NCI-H2171 treated with DMSO at 0.1 percent for 48 hours (cell line): ENCODE measurements at regions not wholly inside any gene's neighbourhood (a gene's known extent, or its start where the extent isn't known, plus 50 kb on each side); places are given as distances from the start of the nearest gene placed in this dataset.
"Not testable (repeated sequence)": the region's sequence is repeated elsewhere in the genome, so short reads cannot be mapped to it uniquely, and the experiment has no call there.

Experiments
- DNase-seq: peaks from one replicate; lab custom pipeline; 2025; lab: John Stamatoyannopoulos, UW

DNA sequence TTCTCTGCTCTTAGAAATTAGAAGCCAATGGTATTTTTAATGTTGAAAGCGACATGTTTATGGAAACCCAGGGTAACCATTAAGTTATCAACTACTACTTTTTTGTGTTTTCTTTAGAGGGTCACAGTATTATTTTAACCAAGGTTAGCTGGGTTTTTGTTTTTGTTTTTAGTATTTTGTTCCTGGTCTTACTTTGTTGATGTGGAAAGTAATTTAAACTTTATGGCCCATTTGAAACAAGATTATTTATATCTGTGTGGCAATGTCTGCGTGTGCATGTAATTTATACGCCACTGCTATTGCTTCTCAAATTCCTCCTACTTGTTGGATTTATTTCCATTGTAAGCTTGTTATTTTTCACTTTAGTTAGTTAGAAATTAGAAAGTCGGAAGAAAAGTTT, 722.1 kb upstream of the NR2F2 start:
- DNase-seq: no peak

DNA sequence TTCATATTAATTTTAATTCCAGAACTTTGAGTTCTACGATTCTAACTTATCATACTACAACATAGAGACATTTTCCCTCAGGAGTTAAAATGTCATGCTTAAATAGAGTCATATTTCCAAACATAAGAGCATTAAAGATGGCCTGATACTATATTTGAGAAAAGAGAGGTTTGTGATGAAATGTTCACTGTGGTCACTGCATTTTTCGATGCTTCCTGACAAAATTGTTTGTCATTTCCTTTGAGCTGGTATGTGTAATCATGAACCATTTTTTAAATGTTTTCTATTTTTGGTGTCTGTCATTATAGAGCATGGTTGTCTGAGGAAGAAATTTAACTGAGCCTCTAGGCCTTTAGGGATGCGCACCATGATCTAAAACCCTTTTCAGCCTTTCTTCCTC, 721.4 kb upstream of the NR2F2 start:
- DNase-seq: no peak

DNA sequence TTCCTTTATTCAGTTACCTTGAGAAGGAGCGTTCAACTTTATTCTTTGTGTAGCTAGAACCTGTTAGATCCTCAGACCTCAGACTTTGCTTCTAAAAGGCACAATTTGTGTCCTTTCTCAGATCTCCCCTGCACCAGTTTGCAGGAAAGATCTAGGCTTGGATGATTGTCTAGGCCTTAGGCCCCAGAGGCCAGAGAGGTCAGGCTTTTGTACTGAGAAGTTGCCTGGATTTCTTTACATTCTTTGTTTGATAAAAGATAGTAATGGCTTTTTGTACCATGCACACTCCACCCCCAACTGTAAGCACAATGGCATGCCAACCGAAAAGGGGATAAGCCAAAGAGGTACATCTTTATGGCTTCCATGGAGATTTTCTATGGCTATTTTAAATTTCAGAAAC, 719.6 kb upstream of the NR2F2 start:
- no peak for DNase-seq

DNA sequence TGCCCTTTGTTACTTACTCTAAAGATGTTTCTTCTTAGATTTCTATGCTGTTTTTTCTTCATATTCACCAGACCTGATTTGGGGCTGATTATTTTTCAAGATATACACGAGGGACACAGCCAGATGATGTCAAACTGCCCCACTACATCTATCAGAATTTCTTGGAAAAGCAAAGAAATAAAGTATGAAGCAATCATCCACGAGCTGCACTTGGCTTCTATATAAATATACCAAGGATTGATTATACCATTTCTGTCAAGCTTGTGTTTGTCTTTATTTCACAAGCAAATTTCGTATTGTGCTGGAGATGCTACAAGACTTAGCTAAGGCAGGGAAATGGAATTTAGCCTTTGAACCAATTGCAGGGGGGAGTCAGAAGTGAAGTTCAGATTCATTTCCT, 715.1 kb upstream of the NR2F2 start:
- no peak for DNase-seq

DNA sequence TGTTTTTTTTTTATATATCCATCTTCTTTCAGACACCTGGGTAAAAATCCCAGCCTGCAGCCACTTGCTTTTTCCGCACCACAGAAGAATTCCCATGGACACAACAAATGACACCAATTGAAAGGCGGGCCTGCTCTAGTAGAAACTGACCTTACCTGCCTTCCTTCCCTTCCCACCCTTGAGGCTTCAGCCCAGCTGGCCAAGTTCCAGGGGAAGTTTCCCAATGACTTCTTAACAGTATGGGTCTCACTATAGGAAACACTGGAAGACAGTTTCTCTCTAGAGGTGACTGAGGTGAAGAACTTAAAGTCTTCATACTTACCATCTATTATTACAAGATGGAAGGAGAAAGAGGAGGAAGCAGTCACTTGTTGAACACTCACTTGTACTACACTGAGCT, 714.2 kb upstream of the NR2F2 start:
- no peak for DNase-seq

DNA sequence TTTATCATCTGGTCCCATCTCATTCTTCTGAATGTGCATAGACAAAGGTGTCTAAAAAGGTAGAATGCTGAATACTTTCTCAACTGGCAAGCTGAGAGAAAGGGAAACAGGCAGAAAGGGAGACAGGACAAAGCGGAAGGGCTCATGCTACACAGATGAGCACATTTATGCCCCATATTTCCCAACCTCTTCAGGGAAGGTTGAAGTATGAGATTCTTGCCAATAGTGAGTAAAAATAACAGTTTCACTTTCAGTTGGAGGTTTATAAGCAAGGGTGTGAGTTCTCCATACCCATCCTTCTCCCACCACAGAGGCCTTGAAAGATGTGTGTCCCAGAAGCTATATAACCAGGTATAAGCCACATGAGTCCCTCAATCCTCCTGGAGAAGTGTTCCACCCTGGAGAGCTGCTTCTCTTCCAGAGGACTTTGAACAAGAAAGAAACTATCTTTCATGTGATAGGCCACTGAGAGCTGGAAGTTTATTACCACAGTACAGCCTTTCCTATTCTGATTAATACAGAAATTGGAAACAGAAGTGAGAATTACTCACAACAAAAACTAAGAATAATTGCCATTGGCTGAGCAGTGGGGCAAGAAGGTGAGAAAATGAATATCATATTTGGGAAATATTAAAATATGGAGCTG, 709.4 kb upstream of the NR2F2 start:
- no peak for DNase-seq

DNA sequence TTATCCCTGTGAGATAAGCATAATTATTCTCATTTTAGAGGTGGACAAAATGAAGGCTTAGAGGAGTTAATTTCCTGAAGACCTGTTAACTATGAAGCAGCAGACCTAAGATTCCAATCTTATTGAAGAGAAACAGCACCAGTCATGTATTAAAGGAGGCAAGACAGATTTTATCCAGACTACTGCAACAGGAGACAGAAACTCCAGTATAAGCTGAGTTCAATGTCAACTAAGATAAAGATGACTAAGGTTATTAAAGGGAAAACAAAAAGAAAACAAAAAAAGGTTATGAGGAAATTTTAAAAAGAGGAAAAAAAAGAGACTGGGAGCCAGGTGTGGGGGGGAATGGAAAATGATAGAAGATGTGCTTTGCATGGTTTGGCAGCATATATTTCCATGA, 707.7 kb upstream of the NR2F2 start:
- no peak for DNase-seq

DNA sequence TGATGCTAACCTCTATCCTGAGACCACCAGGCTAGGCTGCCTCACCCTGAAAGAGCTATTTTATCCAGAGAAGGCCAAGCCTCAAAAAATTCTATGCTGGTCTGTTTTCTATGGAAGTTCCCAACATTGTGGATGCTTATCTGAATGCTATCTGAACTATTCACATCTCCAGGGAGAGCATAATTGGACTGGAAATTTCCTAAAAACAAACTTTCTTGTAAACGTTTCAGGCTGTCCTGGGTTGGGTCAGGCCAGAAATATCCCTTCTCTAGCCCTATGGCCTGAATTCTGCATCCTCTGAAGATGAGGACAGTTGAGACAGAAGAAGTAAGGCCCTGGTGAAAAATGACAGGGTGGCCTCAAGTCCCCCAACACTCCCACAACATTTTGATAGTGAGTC, 706.4 kb upstream of the NR2F2 start:
- DNase-seq: no peak

DNA sequence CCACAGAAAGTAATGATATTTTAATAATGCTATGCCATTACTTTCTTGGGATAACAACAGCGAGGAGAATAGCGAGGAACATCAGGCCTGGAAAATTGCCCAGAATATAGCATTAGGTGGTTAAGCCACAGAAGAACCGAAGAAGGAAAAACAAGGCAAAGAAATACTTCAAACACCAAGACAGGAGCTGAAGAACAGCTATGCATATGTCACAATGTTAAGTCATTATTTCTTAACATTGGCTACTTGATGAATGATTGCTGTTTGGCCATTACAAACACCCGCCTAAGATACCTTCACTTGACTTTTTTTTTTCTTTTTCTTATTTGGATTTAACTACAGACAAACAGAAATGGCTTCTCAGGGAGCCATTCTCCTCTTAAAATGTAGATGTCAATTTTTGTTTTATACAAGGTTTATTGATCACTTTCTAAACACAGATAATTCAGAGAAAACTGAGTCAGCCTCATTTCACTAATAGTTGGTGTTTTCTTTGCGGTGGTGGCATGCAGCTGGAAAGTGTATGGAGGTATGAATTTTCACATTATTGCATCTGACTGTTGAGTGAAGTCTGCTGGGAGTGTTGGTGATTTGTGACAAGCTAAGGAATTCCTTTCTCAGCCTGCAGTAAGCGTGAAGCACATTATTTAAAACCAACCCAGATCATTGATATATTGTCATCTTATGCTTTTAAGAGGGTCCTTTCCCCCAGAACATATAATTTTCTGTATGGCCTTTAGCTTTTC, 705.7 kb upstream of the NR2F2 start:
- no peak for DNase-seq

DNA sequence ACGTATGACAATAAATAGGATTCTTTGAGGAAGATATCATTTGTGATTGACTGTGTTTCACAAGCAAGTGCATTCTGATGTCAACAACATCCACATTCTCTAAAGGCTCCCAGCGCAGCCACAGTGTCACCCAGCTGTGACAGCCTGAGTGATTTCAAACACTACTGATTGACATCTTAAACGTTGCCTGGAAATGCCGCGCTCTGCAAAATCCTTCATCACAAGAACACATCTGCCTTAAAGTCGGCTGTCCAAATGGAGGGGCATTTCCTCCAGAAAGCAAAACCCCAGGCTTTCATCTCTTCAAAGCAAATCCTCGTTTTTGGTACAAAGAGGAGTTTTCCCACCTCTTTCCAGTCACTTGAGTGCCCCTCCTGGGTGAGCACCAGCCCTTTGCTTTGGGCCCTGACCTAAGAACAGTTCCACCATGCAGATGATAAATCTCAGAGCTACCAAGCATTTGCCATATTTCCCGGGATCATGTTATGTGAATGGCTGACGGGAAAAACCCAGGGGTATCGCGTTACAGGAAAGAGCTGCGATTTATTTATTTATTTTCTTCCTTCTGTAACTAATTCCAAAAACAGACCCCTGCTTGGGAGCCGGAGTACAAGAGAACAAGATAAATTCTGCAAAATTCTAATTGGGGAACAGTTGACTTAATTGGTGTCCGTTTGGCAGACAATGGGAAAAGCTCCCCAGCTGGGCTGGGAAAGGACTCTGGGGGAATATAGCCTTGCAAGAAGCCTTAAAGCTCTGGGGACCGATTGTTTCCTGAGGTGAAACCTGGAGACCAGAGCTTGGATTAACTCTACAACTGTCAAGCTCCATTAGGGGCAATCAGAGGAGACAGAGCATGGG, 703.8 kb upstream of the NR2F2 start:
- peak; percentile 80 for DNase-seq

DNA sequence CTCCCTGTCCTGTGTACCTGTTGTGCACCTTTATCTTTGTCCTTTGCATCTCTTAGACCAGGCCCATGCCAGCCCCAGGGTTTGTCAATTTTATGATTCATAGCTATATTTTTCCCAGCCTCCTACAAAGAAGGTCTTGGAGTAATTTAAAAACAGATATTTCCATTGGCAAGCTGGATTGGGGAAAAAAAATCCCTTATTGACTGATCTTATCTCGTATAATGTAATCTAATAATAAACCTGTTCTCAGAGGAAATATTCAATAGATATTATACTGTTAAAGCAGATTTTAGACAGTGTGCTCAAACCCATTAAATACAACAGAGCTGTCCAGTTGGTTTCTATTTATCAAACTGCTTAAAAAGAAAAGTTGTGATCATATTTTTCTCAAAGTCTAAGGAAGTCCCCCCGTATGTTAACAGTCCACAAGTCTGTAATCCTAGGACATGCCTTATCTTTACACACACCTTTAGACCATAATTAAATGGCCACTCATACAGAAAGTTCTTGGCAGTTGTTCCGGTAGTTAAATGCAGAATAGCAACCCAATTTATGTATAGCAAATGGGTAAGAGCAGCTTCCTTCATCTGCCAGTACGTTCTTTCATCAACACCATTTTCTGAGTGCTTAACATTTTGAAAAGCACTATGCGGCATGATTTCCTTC, 700.9 kb upstream of the NR2F2 start:
- DNase-seq: no peak

DNA sequence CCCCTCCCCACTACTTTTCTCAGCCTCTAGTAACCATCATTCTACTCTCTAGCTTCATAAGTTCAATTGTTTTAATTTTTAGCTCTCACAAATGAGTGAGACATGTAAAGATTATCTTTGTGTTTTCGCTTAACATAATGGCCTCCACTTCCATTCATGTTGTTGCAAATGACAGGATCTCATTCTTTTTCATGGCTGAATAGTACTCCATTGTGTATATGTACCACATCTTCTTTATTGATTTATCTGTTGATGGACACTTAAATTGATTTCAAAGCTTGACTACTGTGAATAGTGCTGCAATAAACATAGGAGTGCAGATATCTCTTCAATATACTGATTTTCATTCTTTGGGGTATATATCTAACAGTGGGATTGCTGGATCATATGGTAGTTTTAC, 699.8 kb upstream of the NR2F2 start:
- no peak for DNase-seq

DNA sequence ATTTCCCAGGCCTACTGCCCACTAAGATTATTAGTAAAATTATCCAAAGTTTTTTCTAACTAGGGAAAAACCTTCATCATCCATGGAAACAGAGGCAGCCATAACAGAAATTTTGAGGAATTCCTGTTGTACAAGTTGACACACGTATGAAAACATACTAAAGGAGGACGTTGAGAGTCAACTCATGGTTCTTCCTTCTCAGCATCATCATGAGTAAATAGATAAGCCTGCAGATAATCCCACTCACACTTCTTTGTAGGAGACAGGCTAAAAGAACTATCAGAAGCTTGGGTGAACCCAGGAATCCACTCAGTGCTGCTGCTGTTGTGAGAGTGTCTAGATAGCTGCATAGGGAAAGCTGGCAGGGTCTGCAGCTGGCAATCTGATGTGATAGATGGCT, 694.8 kb upstream of the NR2F2 start:
- DNase-seq: no peak

DNA sequence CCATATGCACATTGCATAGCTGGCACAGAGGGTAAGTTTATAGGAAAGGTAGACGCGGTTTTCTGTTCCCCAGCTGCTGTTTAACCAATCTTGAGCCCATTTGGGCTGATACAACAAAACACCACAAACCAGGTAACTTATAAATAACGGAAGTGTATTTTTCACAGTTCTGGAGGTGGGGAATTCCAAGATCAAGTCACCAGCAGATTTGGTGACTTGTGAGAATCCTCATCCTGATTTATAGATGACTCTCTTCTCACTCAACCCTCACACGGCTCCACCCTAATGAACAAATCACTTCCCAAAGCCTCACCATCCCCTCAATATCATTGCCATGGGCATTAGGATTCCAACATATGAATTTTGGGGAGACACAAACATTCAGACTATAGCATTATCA, 694.4 kb upstream of the NR2F2 start:
- no peak for DNase-seq

DNA sequence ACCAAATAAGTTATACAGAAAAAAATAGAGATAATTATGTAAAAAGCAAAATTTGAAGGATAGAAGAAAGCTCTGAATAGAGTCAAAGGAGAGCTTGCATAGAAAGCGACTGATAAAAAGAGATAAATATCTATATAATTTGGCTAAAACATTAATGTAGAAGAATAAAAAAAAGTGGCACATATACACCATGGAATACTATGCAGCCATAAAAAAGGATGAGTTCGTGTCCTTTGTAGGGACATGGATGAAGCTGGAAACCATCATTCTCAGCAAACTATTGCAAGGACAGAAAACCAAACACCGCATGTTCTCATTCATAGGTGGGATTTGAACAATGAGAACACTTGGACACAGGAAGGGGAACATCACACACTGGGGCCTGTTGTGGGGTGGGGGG, 693.3 kb upstream of the NR2F2 start:
- not testable (repeated sequence) for DNase-seq

DNA sequence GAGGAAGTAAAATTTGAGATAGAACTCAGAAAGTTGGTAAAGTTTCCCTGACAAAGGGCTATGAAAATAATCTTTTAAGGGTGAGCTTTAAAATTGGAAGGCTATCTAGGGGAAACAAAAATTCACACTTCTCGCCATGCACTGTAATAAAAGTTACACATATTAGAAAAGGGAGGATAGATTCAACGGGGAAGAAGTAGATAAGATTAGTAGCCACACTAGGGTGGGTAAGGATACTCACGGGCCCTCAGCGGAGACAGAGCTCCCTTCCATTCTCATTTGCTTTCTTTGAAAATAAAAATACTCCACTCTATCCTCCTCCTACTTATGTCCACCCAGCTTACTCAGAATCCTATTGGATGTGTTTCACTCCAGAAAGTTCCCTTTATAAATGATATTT, 691.3 kb upstream of the NR2F2 start:
- DNase-seq: no peak

DNA sequence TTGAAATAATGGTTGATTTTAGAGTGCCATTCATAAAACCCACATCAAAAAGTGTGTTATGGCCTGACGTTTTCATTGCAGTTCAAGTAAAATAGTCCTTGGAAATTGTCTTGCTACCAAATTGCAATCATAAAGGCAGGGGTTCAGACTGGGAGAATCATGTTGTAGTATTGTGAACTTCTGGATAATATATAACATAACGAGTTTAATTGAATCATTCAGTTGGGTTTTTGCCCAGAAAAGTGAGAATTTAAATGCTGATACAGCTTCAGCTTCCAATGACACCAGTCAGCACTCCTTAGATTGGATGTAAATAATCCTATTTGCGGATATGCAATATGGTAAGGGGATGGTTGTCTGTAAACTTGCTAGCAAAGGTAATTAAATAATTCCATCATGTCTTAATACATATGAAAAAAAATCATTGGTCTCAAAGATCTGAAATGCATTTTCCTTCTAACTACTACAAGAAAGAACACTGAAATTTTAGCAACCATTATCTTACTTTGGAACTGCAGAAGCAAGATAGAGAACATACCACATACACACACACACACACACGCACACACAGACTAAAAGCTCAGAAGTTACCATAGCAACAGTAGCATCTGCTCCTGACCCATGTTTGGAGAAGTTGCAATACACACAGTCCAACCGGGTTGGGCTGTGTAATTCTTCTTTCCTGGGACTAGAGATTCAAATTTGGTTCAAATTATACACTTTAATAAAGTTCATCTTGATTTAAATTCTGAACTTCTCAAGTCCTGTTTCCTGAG, 686.2 kb upstream of the NR2F2 start:
- no peak for DNase-seq

DNA sequence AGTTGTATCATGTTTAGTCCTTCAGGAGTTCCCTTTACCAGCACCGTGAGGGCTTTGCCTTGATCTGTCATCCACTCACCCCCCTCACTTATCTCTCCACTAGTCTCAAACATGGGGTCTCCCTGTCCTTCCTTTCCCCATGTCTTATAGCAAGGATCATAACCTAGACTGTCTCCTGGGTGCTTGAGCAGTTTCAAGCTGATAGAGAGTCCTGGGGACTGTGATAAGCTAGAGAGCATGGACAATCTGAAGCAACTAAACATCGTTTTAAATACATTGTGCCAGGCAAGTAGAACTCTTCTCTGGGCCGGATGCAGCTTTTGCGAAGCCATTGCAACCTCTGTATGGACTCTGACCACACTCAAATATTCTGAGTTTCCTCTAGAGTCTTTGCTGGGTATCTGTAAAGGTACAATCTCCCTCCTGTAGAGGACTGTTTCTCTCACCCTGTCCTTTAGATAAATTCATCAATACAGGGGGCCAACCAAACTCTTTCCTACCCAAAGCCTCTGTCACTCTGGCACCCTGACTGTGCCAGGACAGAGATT, 684.6 kb upstream of the NR2F2 start:
- DNase-seq: no peak

DNA sequence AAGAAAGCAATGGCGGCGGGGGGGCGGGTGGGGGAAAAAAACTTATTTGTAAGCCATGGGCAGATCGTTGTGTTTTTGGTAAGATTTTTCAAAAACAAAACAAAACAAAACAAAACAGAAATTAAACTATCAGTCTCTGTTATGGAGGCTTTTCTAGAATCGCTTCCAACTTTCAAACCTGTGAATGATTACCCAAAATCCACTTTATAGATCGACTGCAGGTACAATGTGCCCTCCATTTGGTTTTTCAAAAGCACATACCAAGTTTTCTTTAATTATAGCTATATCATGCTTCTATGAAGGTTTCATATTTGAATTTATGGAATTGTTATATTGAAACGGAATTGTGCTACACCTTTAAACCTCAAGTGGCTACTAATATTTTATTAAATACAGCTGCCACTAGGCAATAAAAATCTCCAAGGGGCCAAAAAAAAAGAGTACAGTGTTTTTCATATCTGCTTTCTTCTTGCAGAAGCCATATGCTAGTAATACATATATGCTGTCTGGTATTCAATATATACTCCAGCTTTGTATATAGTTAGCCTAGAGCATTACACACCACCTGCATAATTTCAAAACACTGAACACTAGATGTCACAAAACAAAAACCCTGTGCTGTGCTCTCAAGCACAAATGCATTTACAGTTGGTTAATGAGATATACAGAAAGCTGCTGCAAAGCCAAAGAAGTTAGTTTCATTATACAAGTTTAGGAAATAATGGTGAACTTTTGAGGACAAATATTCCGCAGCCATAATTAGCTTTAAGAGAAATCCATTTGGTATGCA, 683.8 kb upstream of the NR2F2 start:
- DNase-seq: no peak

DNA sequence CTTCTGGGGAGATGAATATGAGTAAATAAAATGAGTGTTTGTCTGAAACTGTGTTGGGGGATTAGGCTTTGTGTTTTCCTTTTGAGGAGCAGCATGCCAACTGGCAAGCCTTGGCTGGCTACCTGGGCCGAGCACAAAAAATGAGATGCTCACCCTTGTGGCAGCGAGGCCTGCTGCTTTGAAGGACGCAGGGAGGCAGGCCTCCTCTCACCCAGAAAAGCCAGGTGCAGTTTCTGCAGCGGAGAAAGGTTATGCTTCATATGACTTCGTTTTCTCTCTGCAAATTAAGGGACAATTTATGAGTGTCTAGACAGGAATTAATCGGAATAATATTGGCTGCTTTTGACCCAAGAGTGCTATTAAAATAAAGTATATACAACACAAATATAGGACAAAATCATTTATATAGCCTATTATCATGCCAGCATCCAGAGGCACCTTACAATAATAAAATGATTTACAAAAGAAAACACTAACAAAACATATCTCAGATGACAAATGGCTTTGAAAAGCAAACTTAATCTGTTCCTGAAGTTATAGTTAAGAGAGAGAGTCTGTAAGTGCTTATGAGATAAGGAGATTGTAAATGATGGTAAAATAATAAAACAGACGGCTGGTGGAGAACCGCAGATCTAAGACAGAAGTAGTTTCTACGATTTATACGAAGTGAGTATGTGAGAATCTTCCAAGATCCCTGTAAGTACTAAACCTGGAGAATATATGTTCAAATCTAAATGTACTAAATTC, 682.8 kb upstream of the NR2F2 start:
- no peak for DNase-seq
